ENCODE measurements at regions not wholly inside any gene's neighbourhood (a gene's known extent, or its start where the extent isn't known, plus 50 kb on each side); places are given as distances from the start of the nearest gene placed in this dataset.

DNA sequence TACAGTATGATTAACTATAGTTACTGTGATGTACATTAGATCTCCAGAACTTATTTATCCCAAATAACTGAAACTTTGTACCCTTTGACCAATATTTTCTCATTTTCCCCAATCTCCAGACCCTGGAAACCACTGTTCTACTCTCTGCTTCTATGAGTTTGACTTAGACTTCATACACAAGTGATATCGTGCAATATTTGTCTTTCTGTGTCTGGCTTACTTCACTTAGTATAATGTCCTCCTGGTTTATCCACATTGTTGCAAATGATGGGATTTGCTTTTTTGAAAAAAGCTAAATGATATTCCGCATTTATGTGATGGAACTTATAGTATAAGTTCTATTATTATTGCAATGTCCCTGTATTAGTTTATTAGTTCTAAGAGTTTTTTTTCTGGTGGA lies 81.8 kb upstream of the SOD3 start:
- no peak for DNase-seq
- Histone ChIP-seq H4K20me1 (ENCODE audit: control insufficient read depth, insufficient read depth, low read length, poor library complexity, severe bottlenecking) (no peaks in the 10 kb centered on the region), H3K9me3 (ENCODE audit: control extremely low read depth in 1 of 3, control insufficient read depth in 2 of 3, insufficient read depth in 1 of 3, low read length in 2 of 3) (peaks cover 3 to 17% (median 8%) of the 10 kb centered on the region in 3 donors), H3K9ac (ENCODE audit: low read length) (no peak overlapping the region), H3K79me2 (ENCODE audit: control insufficient read depth, insufficient read depth, low read length) (no peaks in the 10 kb centered on the region), H2AFZ (ENCODE audit: insufficient read depth, low read depth, low read length, poor library complexity, severe bottlenecking) (no peak overlapping the region), H3K4me1 (ENCODE audit: control insufficient read depth in 2 of 2, insufficient read depth in 2 of 2, low read length in 2 of 2) (no peaks in the 10 kb centered on the region), H3K4me3 (ENCODE audit: control extremely low read depth in 1 of 5, extremely low read depth in 1 of 5, insufficient read depth in 1 of 5, low read depth in 2 of 5, low read length in 4 of 5) (no peak overlapping the region), H3K27me3 (replicated peaks in 1 of 4; ENCODE audit: control extremely low read depth in 1 of 4, control insufficient read depth in 3 of 4, insufficient read depth in 4 of 4, low read length in 3 of 4) (no peaks in the 10 kb centered on the region), H3K36me3 (replicated peaks in 1 of 2; ENCODE audit: control extremely low read depth in 1 of 2, control insufficient read depth in 1 of 2, extremely low read depth in 1 of 2, insufficient read depth in 2 of 2, low read length in 1 of 2) (no peaks in the 10 kb centered on the region), H3K27ac (ENCODE audit: low read length in 2 of 2) (no peak overlapping the region), H3K4me2 (replicated peaks; ENCODE audit: low read depth, low read length, poor library complexity, severe bottlenecking) (no peak overlapping the region)
- ChIA-PET POLR2A (no interaction called here), CTCF (no interaction called here)
- Mint-ChIP-seq H3K27ac (no peak overlapping the region), H3K4me1 (no peaks in the 10 kb centered on the region), H3K9me3 (ENCODE audit: insufficient read depth) (peaks cover 10% of the 10 kb centered on the region), H3K4me3 (no peak overlapping the region), H3K27me3 (peaks cover 2% of the 10 kb centered on the region)
- no peak for TF ChIP-seq EZH2 (IDR thresholded peaks at IDR 0.05; ENCODE audit: borderline replicate concordance, insufficient read depth, low read depth, low read length, poor library complexity, severe bottlenecking)
- TF ChIP-seq, protein P1, sequence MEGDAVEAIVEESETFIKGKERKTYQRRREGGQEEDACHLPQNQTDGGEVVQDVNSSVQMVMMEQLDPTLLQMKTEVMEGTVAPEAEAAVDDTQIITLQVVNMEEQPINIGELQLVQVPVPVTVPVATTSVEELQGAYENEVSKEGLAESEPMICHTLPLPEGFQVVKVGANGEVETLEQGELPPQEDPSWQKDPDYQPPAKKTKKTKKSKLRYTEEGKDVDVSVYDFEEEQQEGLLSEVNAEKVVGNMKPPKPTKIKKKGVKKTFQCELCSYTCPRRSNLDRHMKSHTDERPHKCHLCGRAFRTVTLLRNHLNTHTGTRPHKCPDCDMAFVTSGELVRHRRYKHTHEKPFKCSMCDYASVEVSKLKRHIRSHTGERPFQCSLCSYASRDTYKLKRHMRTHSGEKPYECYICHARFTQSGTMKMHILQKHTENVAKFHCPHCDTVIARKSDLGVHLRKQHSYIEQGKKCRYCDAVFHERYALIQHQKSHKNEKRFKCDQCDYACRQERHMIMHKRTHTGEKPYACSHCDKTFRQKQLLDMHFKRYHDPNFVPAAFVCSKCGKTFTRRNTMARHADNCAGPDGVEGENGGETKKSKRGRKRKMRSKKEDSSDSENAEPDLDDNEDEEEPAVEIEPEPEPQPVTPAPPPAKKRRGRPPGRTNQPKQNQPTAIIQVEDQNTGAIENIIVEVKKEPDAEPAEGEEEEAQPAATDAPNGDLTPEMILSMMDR (IDR thresholded peaks at IDR 0.05), result no peak
- ATAC-seq (ENCODE audit: low read depth), result no peak
- no CpG with 5 or more reads among the region's 2 CpGs for WGBS (ENCODE audit: insufficient coverage)
- intact Hi-C loops (cut with micrococcal nuclease), result no loop called here

DNA sequence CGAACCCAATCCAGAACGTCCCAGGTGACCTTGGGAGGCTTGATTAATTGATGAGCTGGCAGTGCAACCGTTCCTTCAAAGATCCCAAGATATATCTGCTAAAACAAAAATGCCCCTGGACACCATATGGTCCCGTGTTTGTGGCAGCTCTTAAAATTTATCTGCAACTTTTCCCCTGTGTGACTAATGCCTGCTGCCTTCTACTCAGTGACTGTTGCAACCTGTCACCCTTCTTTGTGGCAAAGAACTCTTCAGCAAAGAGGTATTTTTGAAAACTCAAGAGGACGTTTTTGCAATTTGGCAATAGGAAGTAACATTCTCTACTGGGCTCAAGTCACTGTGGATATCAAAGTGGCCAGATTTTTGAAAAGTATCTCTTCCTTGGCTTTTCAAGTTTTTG lies 75.8 kb upstream of the SOD3 start:
- 50% methylated on average over 3 of the region's 5 CpGs for WGBS (ENCODE audit: insufficient coverage)
- peaks cover 4% of the 10 kb centered on the region for H3K27me3 Mint-ChIP-seq
- POLR2A ChIA-PET, result no interaction called here

More for the DNA sequence above, 75.8 kb upstream of the SOD3 start:
- Histone ChIP-seq H3K36me3 (replicated peaks in 1 of 2; ENCODE audit: control extremely low read depth in 1 of 2, control insufficient read depth in 1 of 2, extremely low read depth in 1 of 2, insufficient read depth in 2 of 2, low read length in 1 of 2) (no peaks in the 10 kb centered on the region), H4K20me1 (ENCODE audit: control insufficient read depth, insufficient read depth, low read length, poor library complexity, severe bottlenecking) (no peaks in the 10 kb centered on the region), H3K79me2 (ENCODE audit: control insufficient read depth, insufficient read depth, low read length) (no peaks in the 10 kb centered on the region), H3K27me3 (replicated peaks in 1 of 4; ENCODE audit: control extremely low read depth in 1 of 4, control insufficient read depth in 3 of 4, insufficient read depth in 4 of 4, low read length in 3 of 4) (no peaks in the 10 kb centered on the region), H2AFZ (ENCODE audit: insufficient read depth, low read depth, low read length, poor library complexity, severe bottlenecking) (no peak overlapping the region), H3K9ac (ENCODE audit: low read length) (no peak overlapping the region), H3K4me3 (ENCODE audit: control extremely low read depth in 1 of 5, extremely low read depth in 1 of 5, insufficient read depth in 1 of 5, low read depth in 2 of 5, low read length in 4 of 5) (no peak overlapping the region), H3K9me3 (ENCODE audit: control extremely low read depth in 1 of 3, control insufficient read depth in 2 of 3, insufficient read depth in 1 of 3, low read length in 2 of 3) (peaks cover 2 to 13% (median 8%) of the 10 kb centered on the region in 3 donors), H3K27ac (ENCODE audit: low read length in 2 of 2) (no peak overlapping the region), H3K4me1 (ENCODE audit: control insufficient read depth in 2 of 2, insufficient read depth in 2 of 2, low read length in 2 of 2) (no peaks in the 10 kb centered on the region), H3K4me2 (replicated peaks; ENCODE audit: low read depth, low read length, poor library complexity, severe bottlenecking) (no peak overlapping the region)
- Mint-ChIP-seq H3K9me3 (ENCODE audit: insufficient read depth) (peaks cover 7% of the 10 kb centered on the region), H3K4me3 (no peak overlapping the region), H3K4me1 (no peaks in the 10 kb centered on the region), H3K27ac (no peak overlapping the region)
- CTCF ChIA-PET, result no interaction called here
- intact Hi-C loops (cut with micrococcal nuclease), result no loop called here
- DNase-seq (no peak), ATAC-seq (ENCODE audit: low read depth) (no peak)
- TF ChIP-seq, protein P1 (IDR thresholded peaks at IDR 0.05), result no peak
- no peak for TF ChIP-seq EZH2 (IDR thresholded peaks at IDR 0.05; ENCODE audit: borderline replicate concordance, insufficient read depth, low read depth, low read length, poor library complexity, severe bottlenecking)

Measured in B cell (primary cell).